WTC11 (cell line): ENCODE measurements at regions not wholly inside any gene's neighbourhood (a gene's known extent, or its start where the extent isn't known, plus 50 kb on each side); places are given as distances from the start of the nearest gene placed in this dataset.

ENCODE experiments used
- ATAC-seq: fragments of 200-7000 bp; cut with Tn5 transposase; 2 replicates; pipeline ENCODE4 v1.10.0; 2021; ENCODE audit warnings: mild to moderate bottlenecking, moderate library complexity
- CTCF ChIA-PET: fragments of 300-600 bp; sonication (Branson Sonifier 250); formaldehyde crosslinking; loops from one replicate; lab custom pipeline; 2021; ENCODE audit warnings: antibody characterized with exemption; lab: Charles Lee
- POLR2A ChIA-PET: fragments of 350-600 bp; sonication (Branson Sonifier 250); formaldehyde crosslinking; loops from one replicate; lab custom pipeline; 2021; ENCODE audit warnings: antibody characterized with exemption; lab: Charles Lee
- DNase-seq: peaks from one replicate; pipeline ENCODE4 v3.0.0; 2021; ENCODE audit warnings: low spot score
- H3K27ac Mint-ChIP-seq: 2 replicates; pipeline ENCODE4 v1.8.0; 2021; ENCODE audit warnings: mixed read lengths
- H3K27me3 Mint-ChIP-seq: 2 replicates; pipeline ENCODE4 v1.8.0; 2021; ENCODE audit warnings: low read depth, mild to moderate bottlenecking, moderate library complexity, mixed read lengths
- H3K36me3 Mint-ChIP-seq: 2 replicates; pipeline ENCODE4 v1.8.0; 2021; ENCODE audit warnings: mixed read lengths
- H3K4me1 Mint-ChIP-seq: 2 replicates; pipeline ENCODE4 v1.8.0; 2022; ENCODE audit warnings: mixed read lengths
- H3K4me3 Mint-ChIP-seq: 2 replicates; pipeline ENCODE4 v1.8.0; 2021; ENCODE audit warnings: mild to moderate bottlenecking, moderate library complexity, mixed read lengths
- H3K9me3 Mint-ChIP-seq: 2 replicates; pipeline ENCODE4 v1.8.0; 2021; ENCODE audit warnings: mixed read lengths
- CBFB ChIP-seq: sonication (generic); formaldehyde crosslinking; IDR thresholded peaks from 2 replicates; pipeline ENCODE4 v1.8.1; 2022; ENCODE audit warnings: mild to moderate bottlenecking, low read depth, missing genetic modification reagents
- CREM ChIP-seq: sonication (generic); formaldehyde crosslinking; IDR thresholded peaks from 2 replicates; pipeline ENCODE4 v1.8.1; 2022; ENCODE audit warnings: mild to moderate bottlenecking, missing genetic modification reagents, moderate library complexity
- ESRRA ChIP-seq: sonication (generic); formaldehyde crosslinking; IDR thresholded peaks from 2 replicates; pipeline ENCODE4 v1.8.1; 2022; ENCODE audit warnings: mild to moderate bottlenecking, missing genetic modification reagents, borderline replicate concordance
- FOXK1 ChIP-seq: sonication (generic); formaldehyde crosslinking; IDR thresholded peaks from 2 replicates; pipeline ENCODE4 v1.8.0; 2022; ENCODE audit warnings: mild to moderate bottlenecking, moderate library complexity, missing genetic modification reagents
- GABPB1 ChIP-seq: sonication (generic); formaldehyde crosslinking; IDR thresholded peaks from 2 replicates; pipeline ENCODE4 v1.8.1; 2023; ENCODE audit warnings: mild to moderate bottlenecking, missing genetic modification reagents
- GRHL2 ChIP-seq: fragments of 250-450 bp; sonication (Bioruptor Pico); IDR thresholded peaks from 2 replicates; pipeline ENCODE4 v1.8.0; 2022; ENCODE audit warnings: mild to moderate bottlenecking, moderate library complexity; ENCODE audit not compliant: insufficient replicate concordance, severe bottlenecking
- MYBL2 ChIP-seq: sonication (generic); formaldehyde crosslinking; IDR thresholded peaks from 2 replicates; pipeline ENCODE4 v1.8.1; 2023; ENCODE audit warnings: mild to moderate bottlenecking, moderate library complexity, missing genetic modification reagents
- NFATC4 ChIP-seq: fragments of 250-450 bp; sonication (Bioruptor Pico); IDR thresholded peaks from 2 replicates; pipeline ENCODE4 v1.9.0; 2021; ENCODE audit warnings: mild to moderate bottlenecking
- PRRX2 ChIP-seq: fragments of 250-450 bp; sonication (Bioruptor Pico); IDR thresholded peaks from 2 replicates; pipeline ENCODE4 v1.8.0; 2021; ENCODE audit warnings: mild to moderate bottlenecking
- SP1 ChIP-seq: sonication (generic); formaldehyde crosslinking; conservative IDR thresholded peaks from 2 replicates; pipeline ENCODE4 v1.8.1; 2022; ENCODE audit warnings: missing genetic modification reagents
- TEAD4 ChIP-seq: sonication (generic); formaldehyde crosslinking; IDR thresholded peaks from 2 replicates; pipeline ENCODE4 v1.8.0; 2022; ENCODE audit warnings: mild to moderate bottlenecking, missing genetic modification reagents
- ZNF121 ChIP-seq: sonication (generic); formaldehyde crosslinking; IDR thresholded peaks from 2 replicates; pipeline ENCODE4 v1.8.0; 2023; ENCODE audit warnings: missing genetic modification reagents
- ZNF219 ChIP-seq: sonication (generic); formaldehyde crosslinking; IDR thresholded peaks from 2 replicates; pipeline ENCODE4 v1.8.0; 2023; ENCODE audit warnings: missing genetic modification reagents, mild to moderate bottlenecking, borderline replicate concordance
- ZNF263 ChIP-seq: sonication (generic); formaldehyde crosslinking; IDR thresholded peaks from 2 replicates; pipeline ENCODE4 v1.8.1; 2022; ENCODE audit warnings: low read depth, mild to moderate bottlenecking, moderate library complexity, missing genetic modification reagents
- ZNF396 ChIP-seq: fragments of 250-450 bp; sonication (Bioruptor Pico); IDR thresholded peaks from 2 replicates; pipeline ENCODE4 v1.8.0; 2021; ENCODE audit warnings: mild to moderate bottlenecking, moderate library complexity, borderline replicate concordance
- ZNF671 ChIP-seq: fragments of 250-450 bp; sonication (Bioruptor Pico); IDR thresholded peaks from 2 replicates; pipeline ENCODE4 v1.8.0; 2021; ENCODE audit warnings: mild to moderate bottlenecking
- TF ChIP-seq, protein P1 (sequence below): fragments of 250-450 bp; sonication (Bioruptor Pico); IDR thresholded peaks from 2 replicates; pipeline ENCODE4 v2.1.2; 2022; ENCODE audit warnings: mild to moderate bottlenecking, moderate library complexity
- TF ChIP-seq, protein P2 (sequence below): sonication (generic); formaldehyde crosslinking; IDR thresholded peaks from 2 replicates; pipeline ENCODE4 v1.8.1; 2023; ENCODE audit warnings: mild to moderate bottlenecking, missing genetic modification reagents, moderate library complexity
- TF ChIP-seq, protein P3 (sequence below): sonication (generic); formaldehyde crosslinking; IDR thresholded peaks from 2 replicates; pipeline ENCODE4 v1.8.0; 2022; ENCODE audit warnings: mild to moderate bottlenecking, missing genetic modification reagents
- TF ChIP-seq, protein P4 (sequence below): sonication (generic); formaldehyde crosslinking; IDR thresholded peaks from 2 replicates; pipeline ENCODE4 v1.8.1; 2022; ENCODE audit warnings: mild to moderate bottlenecking, moderate library complexity, missing genetic modification reagents
- TF ChIP-seq, protein P5 (sequence below): fragments of 200-600 bp; IDR thresholded peaks from 2 replicates; pipeline ENCODE4 v1.8.0; 2022; ENCODE audit warnings: antibody characterized with exemption
- TF ChIP-seq, protein P6 (sequence below): sonication (generic); formaldehyde crosslinking; IDR thresholded peaks from 2 replicates; pipeline ENCODE4 v1.8.0; 2022; ENCODE audit warnings: mild to moderate bottlenecking, missing genetic modification reagents
- TF ChIP-seq, protein P7 (sequence below): sonication (generic); formaldehyde crosslinking; IDR thresholded peaks from 2 replicates; pipeline ENCODE4 v1.8.1; 2022; ENCODE audit warnings: mild to moderate bottlenecking, missing genetic modification reagents, moderate library complexity, borderline replicate concordance

DNA sequence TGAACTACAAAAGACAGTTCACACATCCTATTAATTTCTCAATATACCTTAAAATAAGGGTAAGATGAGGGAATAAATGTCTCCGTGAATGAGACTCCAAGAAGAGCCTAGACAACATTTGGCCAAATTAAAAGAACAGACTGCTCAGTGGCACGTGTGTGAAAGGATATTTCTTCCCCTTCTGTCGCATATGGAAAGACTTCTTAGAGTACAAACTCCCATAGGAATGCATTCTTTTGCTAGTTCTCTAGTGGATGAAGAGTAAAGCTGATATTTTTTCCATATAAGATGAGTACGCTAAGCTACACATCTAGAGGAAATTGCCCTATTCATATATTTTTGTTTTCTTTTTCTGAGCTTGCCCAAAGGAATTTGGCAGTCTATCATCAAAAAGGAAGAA is 710.0 kb upstream of the ID2 start (continued):
- TF ChIP-seq, protein P1, sequence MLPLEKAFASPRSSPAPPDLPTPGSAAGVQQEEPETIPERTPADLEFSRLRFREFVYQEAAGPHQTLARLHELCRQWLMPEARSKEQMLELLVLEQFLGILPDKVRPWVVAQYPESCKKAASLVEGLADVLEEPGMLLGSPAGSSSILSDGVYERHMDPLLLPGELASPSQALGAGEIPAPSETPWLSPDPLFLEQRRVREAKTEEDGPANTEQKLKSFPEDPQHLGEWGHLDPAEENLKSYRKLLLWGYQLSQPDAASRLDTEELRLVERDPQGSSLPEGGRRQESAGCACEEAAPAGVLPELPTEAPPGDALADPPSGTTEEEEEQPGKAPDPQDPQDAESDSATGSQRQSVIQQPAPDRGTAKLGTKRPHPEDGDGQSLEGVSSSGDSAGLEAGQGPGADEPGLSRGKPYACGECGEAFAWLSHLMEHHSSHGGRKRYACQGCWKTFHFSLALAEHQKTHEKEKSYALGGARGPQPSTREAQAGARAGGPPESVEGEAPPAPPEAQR (CRISPR knock-in tag): no peak
- TF ChIP-seq PRRX2 (no peak), ESRRA (no peak)
- TF ChIP-seq, all 79 proteins: peak for 0

DNA sequence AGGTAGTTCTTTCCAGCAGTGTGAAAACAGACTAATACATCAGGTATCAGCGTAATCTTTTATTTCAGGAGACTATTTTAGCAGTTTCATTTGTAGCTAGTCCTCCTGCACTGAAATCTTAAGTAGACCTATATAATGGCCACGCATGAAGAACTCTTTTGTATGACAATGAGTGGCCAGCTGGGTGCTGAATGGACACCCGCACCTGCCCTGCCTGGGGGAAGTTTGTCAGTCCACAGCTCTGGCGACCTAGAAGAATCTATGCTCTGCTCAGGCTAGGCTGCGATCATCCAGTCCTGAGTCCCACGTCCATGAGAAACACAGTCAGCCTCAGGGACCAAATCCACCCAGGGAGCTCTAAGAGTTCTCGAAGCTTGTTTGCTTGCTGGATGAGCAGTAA is 709.2 kb upstream of the ID2 start:
- ATAC-seq (peak; percentile 82), DNase-seq (peak; percentile 25)
- H3K27me3 Mint-ChIP-seq: 0 out of 2 replicates have a peak, but pooled peaks cover 3% of the 10 kb centered on the region
- peaks cover 35% of the 10 kb centered on the region for H3K4me1 Mint-ChIP-seq
- CTCF ChIA-PET: interaction anchor here (0.9 kb wide), 1 partner anchor 9 kb away, joined by 4 read pairs; no protein-coding TSS in a partner anchor
- TF ChIP-seq ZNF396: no peak
- TF ChIP-seq ZNF219: no peak
- TF ChIP-seq ZNF121 (CRISPR knock-in tag): peak; percentile 96
- no peak overlapping the region for H3K4me3 Mint-ChIP-seq
- H3K36me3 Mint-ChIP-seq: no peaks in the 10 kb centered on the region
- POLR2A ChIA-PET: no interaction called here
- H3K27ac Mint-ChIP-seq: peak overlapping the region; percentile 31; the same call in 1 of the 2 replicates
- no peaks in the 10 kb centered on the region for H3K9me3 Mint-ChIP-seq

DNA sequence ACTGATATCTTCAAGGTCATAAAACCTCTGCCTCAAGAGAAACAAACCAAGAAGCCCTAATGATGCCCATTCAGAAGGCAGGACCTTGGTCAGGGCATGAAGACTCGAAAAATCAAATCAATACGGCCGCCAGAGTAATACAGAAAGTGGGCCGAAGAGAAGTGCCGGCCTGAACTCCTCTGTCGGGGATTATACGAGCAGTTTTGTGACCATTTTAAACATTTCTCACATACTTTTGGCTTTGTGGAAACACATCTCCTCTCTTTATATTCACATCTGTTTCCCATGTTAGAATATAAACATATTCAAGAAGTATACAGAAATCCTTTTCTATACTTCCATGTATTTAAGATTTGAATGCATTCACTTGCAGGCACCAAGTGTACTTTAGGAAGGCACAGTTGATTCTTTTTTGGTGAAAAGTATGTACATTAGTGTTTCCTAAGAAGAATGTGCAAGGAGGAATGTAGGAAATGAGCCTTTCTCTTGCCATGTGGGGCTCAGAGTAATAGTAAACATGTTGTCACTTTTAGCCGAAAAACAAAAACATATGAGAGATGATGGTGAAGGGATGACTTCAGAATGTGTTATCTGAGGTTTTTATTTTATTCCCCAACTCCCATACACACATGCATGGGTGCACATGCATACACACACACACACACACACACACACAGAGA is 707.9 kb upstream of the ID2 start:
- H3K4me1 Mint-ChIP-seq: peaks cover 46% of the 10 kb centered on the region
- ChIA-PET POLR2A (no interaction called here), CTCF (no interaction called here)
- no peak for DNase-seq
- no peak overlapping the region for H3K4me3 Mint-ChIP-seq
- H3K36me3 Mint-ChIP-seq: no peaks in the 10 kb centered on the region
- ATAC-seq: no peak
- 0 out of 2 replicates have a peak, but pooled peaks cover 3% of the 10 kb centered on the region for H3K27me3 Mint-ChIP-seq
- H3K9me3 Mint-ChIP-seq: no peaks in the 10 kb centered on the region
- H3K27ac Mint-ChIP-seq: no peak overlapping the region
- TF ChIP-seq MYBL2 (no peak), GABPB1 (CRISPR knock-in tag) (no peak), NFATC4 (no peak), CREM (CRISPR knock-in tag) (no peak), SP1 (CRISPR knock-in tag) (no peak), FOXK1 (CRISPR knock-in tag) (no peak), ZNF671 (CRISPR knock-in tag) (no peak), CBFB (no peak), TEAD4 (CRISPR knock-in tag) (no peak), ZNF263 (CRISPR knock-in tag) (no peak), GRHL2 (CRISPR knock-in tag) (no peak), PRRX2 (no peak)
- TF ChIP-seq, protein P2, sequence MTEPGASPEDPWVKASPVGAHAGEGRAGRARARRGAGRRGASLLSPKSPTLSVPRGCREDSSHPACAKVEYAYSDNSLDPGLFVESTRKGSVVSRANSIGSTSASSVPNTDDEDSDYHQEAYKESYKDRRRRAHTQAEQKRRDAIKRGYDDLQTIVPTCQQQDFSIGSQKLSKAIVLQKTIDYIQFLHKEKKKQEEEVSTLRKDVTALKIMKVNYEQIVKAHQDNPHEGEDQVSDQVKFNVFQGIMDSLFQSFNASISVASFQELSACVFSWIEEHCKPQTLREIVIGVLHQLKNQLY (CRISPR knock-in tag): no peak
- TF ChIP-seq, protein P1 (CRISPR knock-in tag): no peak
- TF ChIP-seq, protein P3, sequence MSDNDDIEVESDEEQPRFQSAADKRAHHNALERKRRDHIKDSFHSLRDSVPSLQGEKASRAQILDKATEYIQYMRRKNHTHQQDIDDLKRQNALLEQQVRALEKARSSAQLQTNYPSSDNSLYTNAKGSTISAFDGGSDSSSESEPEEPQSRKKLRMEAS (CRISPR knock-in tag): no peak
- TF ChIP-seq, protein P4, sequence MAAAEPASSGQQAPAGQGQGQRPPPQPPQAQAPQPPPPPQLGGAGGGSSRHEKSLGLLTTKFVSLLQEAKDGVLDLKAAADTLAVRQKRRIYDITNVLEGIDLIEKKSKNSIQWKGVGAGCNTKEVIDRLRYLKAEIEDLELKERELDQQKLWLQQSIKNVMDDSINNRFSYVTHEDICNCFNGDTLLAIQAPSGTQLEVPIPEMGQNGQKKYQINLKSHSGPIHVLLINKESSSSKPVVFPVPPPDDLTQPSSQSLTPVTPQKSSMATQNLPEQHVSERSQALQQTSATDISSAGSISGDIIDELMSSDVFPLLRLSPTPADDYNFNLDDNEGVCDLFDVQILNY (CRISPR knock-in tag): no peak
- TF ChIP-seq, protein P5, sequence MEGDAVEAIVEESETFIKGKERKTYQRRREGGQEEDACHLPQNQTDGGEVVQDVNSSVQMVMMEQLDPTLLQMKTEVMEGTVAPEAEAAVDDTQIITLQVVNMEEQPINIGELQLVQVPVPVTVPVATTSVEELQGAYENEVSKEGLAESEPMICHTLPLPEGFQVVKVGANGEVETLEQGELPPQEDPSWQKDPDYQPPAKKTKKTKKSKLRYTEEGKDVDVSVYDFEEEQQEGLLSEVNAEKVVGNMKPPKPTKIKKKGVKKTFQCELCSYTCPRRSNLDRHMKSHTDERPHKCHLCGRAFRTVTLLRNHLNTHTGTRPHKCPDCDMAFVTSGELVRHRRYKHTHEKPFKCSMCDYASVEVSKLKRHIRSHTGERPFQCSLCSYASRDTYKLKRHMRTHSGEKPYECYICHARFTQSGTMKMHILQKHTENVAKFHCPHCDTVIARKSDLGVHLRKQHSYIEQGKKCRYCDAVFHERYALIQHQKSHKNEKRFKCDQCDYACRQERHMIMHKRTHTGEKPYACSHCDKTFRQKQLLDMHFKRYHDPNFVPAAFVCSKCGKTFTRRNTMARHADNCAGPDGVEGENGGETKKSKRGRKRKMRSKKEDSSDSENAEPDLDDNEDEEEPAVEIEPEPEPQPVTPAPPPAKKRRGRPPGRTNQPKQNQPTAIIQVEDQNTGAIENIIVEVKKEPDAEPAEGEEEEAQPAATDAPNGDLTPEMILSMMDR: no peak
- TF ChIP-seq, protein P6, sequence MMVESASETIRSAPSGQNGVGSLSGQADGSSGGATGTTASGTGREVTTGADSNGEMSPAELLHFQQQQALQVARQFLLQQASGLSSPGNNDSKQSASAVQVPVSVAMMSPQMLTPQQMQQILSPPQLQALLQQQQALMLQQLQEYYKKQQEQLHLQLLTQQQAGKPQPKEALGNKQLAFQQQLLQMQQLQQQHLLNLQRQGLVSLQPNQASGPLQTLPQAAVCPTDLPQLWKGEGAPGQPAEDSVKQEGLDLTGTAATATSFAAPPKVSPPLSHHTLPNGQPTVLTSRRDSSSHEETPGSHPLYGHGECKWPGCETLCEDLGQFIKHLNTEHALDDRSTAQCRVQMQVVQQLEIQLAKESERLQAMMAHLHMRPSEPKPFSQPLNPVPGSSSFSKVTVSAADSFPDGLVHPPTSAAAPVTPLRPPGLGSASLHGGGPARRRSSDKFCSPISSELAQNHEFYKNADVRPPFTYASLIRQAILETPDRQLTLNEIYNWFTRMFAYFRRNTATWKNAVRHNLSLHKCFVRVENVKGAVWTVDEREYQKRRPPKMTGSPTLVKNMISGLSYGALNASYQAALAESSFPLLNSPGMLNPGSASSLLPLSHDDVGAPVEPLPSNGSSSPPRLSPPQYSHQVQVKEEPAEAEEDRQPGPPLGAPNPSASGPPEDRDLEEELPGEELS (CRISPR knock-in tag): no peak
- TF ChIP-seq, protein P7, sequence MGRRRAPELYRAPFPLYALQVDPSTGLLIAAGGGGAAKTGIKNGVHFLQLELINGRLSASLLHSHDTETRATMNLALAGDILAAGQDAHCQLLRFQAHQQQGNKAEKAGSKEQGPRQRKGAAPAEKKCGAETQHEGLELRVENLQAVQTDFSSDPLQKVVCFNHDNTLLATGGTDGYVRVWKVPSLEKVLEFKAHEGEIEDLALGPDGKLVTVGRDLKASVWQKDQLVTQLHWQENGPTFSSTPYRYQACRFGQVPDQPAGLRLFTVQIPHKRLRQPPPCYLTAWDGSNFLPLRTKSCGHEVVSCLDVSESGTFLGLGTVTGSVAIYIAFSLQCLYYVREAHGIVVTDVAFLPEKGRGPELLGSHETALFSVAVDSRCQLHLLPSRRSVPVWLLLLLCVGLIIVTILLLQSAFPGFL: no peak
